ENCODE measurements at regions not wholly inside any gene's neighbourhood (a gene's known extent, or its start where the extent isn't known, plus 50 kb on each side); places are given as distances from the start of the nearest gene placed in this dataset.
"Not testable (repeated sequence)": the region's sequence is repeated elsewhere in the genome, so short reads cannot be mapped to it uniquely, and the experiment has no call there.

- no peaks in the 10 kb centered on the region for H3K4me1 ChIP-seq
- peaks cover 0 to 6% (median 0%) of the 10 kb centered on the region in 3 donors for H3K27me3 ChIP-seq
- intact Hi-C loops (cut with DNase I; ENCODE audit: low total_unique reads) = no loop called here
- TF ChIP-seq POLR2A (IDR thresholded peaks at IDR 0.05) = no peak
- TF ChIP-seq CTCF (IDR thresholded peaks at IDR 0.05 in 4 of 5, conservative IDR thresholded peaks at IDR 0.05 in 1 of 5) = no peak
- H3K27ac ChIP-seq = no peak overlapping the region
- H3K36me3 ChIP-seq = no peaks in the 10 kb centered on the region
- H3K4me3 ChIP-seq = no peak overlapping the region
- ATAC-seq = no peak
- H3K9me3 ChIP-seq = no peaks in the 10 kb centered on the region
- no peak for DNase-seq
- in situ Hi-C loops (cut with MboI; ENCODE audit: low sequenced_read_pairs in 4 of 4) = no loop called here
These were observed 129.6 kb downstream of the LUZP4 start for GRCh38 chrX:115419069-115419468.

- DNase-seq = no peak
- Histone ChIP-seq H3K4me1 (no peaks in the 10 kb centered on the region), H3K9me3 (no peaks in the 10 kb centered on the region), H3K36me3 (no peaks in the 10 kb centered on the region), H3K27ac (no peak overlapping the region), H3K27me3 (peaks cover 0 to 3% (median 0%) of the 10 kb centered on the region in 3 donors), H3K4me3 (no peak overlapping the region)
- intact Hi-C loops (cut with DNase I; ENCODE audit: low total_unique reads) (no loop called here), in situ Hi-C loops (cut with MboI; ENCODE audit: low sequenced_read_pairs in 4 of 4) (no loop called here)
- no peak for ATAC-seq
- TF ChIP-seq CTCF (IDR thresholded peaks at IDR 0.05 in 4 of 5, conservative IDR thresholded peaks at IDR 0.05 in 1 of 5) = no peak
- TF ChIP-seq POLR2A (IDR thresholded peaks at IDR 0.05) = no peak
These were observed 133.6 kb downstream of the LUZP4 start for GRCh38 chrX:115423086-115423485.

GRCh38 chrX:115425359-115425758 is 135.6 kb upstream of the PLS3 start:
- DNase-seq (no peak), ATAC-seq (no peak)
- H3K9me3 ChIP-seq = no peaks in the 10 kb centered on the region
- H3K4me3 ChIP-seq = no peak overlapping the region
- H3K27me3 ChIP-seq = peaks cover 0 to 3% (median 0%) of the 10 kb centered on the region in 3 donors
- TF ChIP-seq CTCF (IDR thresholded peaks at IDR 0.05 in 4 of 5, conservative IDR thresholded peaks at IDR 0.05 in 1 of 5) = no peak
- no peak for TF ChIP-seq POLR2A (IDR thresholded peaks at IDR 0.05)
- intact Hi-C loops (cut with DNase I; ENCODE audit: low total_unique reads) (no loop called here), in situ Hi-C loops (cut with MboI; ENCODE audit: low sequenced_read_pairs in 4 of 4) (no loop called here)
- H3K27ac ChIP-seq = no peak overlapping the region
- no peaks in the 10 kb centered on the region for H3K36me3 ChIP-seq
- no peaks in the 10 kb centered on the region for H3K4me1 ChIP-seq

- Histone ChIP-seq H3K4me1 (no peaks in the 10 kb centered on the region), H3K27me3 (peaks cover 0 to 3% (median 0%) of the 10 kb centered on the region in 3 donors), H3K9me3 (no peaks in the 10 kb centered on the region), H3K4me3 (no peak overlapping the region), H3K36me3 (no peaks in the 10 kb centered on the region), H3K27ac (no peak overlapping the region)
- DNase-seq (no peak), ATAC-seq (no peak)
- intact Hi-C loops (cut with DNase I; ENCODE audit: low total_unique reads) (no loop called here), in situ Hi-C loops (cut with MboI; ENCODE audit: low sequenced_read_pairs in 4 of 4) (no loop called here)
- TF ChIP-seq POLR2A (IDR thresholded peaks at IDR 0.05) = no peak
- no peak for TF ChIP-seq CTCF (IDR thresholded peaks at IDR 0.05 in 4 of 5, conservative IDR thresholded peaks at IDR 0.05 in 1 of 5)
These were observed 133.0 kb upstream of the PLS3 start for GRCh38 chrX:115427861-115428410.

- H3K27me3 ChIP-seq; in situ Hi-C loops (cut with MboI; ENCODE audit: low sequenced_read_pairs in 4 of 4): not testable (repeated sequence)
These were observed 126.1 kb upstream of the PLS3 start for GRCh38 chrX:115434834-115435233.

More at GRCh38 chrX:115434834-115435233, 126.1 kb upstream of the PLS3 start:
- DNase-seq; H3K9me3 ChIP-seq; ATAC-seq; H3K4me1 ChIP-seq; H3K36me3 ChIP-seq; H3K4me3 ChIP-seq; intact Hi-C loops (cut with DNase I; ENCODE audit: low total_unique reads); H3K27ac ChIP-seq: not testable (repeated sequence)
